ENCODE measurements at regions not wholly inside any gene's neighbourhood (a gene's known extent, or its start where the extent isn't known, plus 50 kb on each side); places are given as distances from the start of the nearest gene placed in this dataset.
A peak's percentile ranks its signal among the peaks of the same experiment; 100 is the strongest.
"Not testable (repeated sequence)": the region's sequence is repeated elsewhere in the genome, so short reads cannot be mapped to it uniquely, and the experiment has no call there.

GRCh38 chr7:94301024-94301586, 93.6 kb upstream of the COL1A2 start:
- H3K4me3 ChIP-seq (ENCODE audit: low read length): peak overlapping the region; percentile 11; the same call in 1 of the 2 replicates
- peak overlapping the region; percentile 56; the same call in 1 of the 2 replicates for H3K9ac ChIP-seq (ENCODE audit: low read depth, low read length)
- H3K36me3 ChIP-seq (ENCODE audit: insufficient read depth, low read depth, low read length): no peaks in the 10 kb centered on the region
- no peaks in the 10 kb centered on the region for H3K27me3 ChIP-seq (ENCODE audit: insufficient read depth, low read length)
- no peaks in the 10 kb centered on the region for H3K9me3 ChIP-seq (ENCODE audit: insufficient read depth, low read depth, low read length)
- H3K4me1 ChIP-seq (ENCODE audit: insufficient read depth, low read length): peaks cover 40% of the 10 kb centered on the region
- peak overlapping the region; percentile 26 for H3K27ac ChIP-seq (ENCODE audit: low read length)

GRCh38 chr7:94303118-94303517, 91.6 kb upstream of the COL1A2 start:
- H3K9ac ChIP-seq (ENCODE audit: low read depth, low read length): no peak overlapping the region
- H3K27me3 ChIP-seq (ENCODE audit: insufficient read depth, low read length): no peaks in the 10 kb centered on the region
- no peak overlapping the region for H3K27ac ChIP-seq (ENCODE audit: low read length)
- no peaks in the 10 kb centered on the region for H3K36me3 ChIP-seq (ENCODE audit: insufficient read depth, low read depth, low read length)
- no peaks in the 10 kb centered on the region for H3K9me3 ChIP-seq (ENCODE audit: insufficient read depth, low read depth, low read length)
- H3K4me1 ChIP-seq (ENCODE audit: insufficient read depth, low read length): peaks cover 40% of the 10 kb centered on the region
- no peak overlapping the region for H3K4me3 ChIP-seq (ENCODE audit: low read length)

GRCh38 chr7:94303695-94304094, 91.0 kb upstream of the COL1A2 start:
- Histone ChIP-seq H3K36me3 (ENCODE audit: insufficient read depth, low read depth, low read length) (no peaks in the 10 kb centered on the region), H3K4me1 (ENCODE audit: insufficient read depth, low read length) (peaks cover 40% of the 10 kb centered on the region), H3K27me3 (ENCODE audit: insufficient read depth, low read length) (no peaks in the 10 kb centered on the region), H3K4me3 (ENCODE audit: low read length) (no peak overlapping the region), H3K9me3 (ENCODE audit: insufficient read depth, low read depth, low read length) (no peaks in the 10 kb centered on the region), H3K9ac (ENCODE audit: low read depth, low read length) (no peak overlapping the region), H3K27ac (ENCODE audit: low read length) (no peak overlapping the region)

GRCh38 chr7:94304878-94305277, 89.8 kb upstream of the COL1A2 start:
- Histone ChIP-seq H3K4me3 (ENCODE audit: low read length) (no peak overlapping the region), H3K9ac (ENCODE audit: low read depth, low read length) (no peak overlapping the region), H3K36me3 (ENCODE audit: insufficient read depth, low read depth, low read length) (no peaks in the 10 kb centered on the region), H3K27ac (ENCODE audit: low read length) (no peak overlapping the region), H3K4me1 (ENCODE audit: insufficient read depth, low read length) (peaks cover 40% of the 10 kb centered on the region), H3K9me3 (ENCODE audit: insufficient read depth, low read depth, low read length) (no peaks in the 10 kb centered on the region), H3K27me3 (ENCODE audit: insufficient read depth, low read length) (no peaks in the 10 kb centered on the region)

- H3K27me3 ChIP-seq (ENCODE audit: insufficient read depth, low read length): no peaks in the 10 kb centered on the region
- H3K4me3 ChIP-seq (ENCODE audit: low read length): no peak overlapping the region
- no peak overlapping the region for H3K27ac ChIP-seq (ENCODE audit: low read length)
- H3K9me3 ChIP-seq (ENCODE audit: insufficient read depth, low read depth, low read length): no peaks in the 10 kb centered on the region
- no peak overlapping the region for H3K9ac ChIP-seq (ENCODE audit: low read depth, low read length)
- H3K36me3 ChIP-seq (ENCODE audit: insufficient read depth, low read depth, low read length): no peaks in the 10 kb centered on the region
- peaks cover 32% of the 10 kb centered on the region for H3K4me1 ChIP-seq (ENCODE audit: insufficient read depth, low read length)
Observed at GRCh38 chr7:94305836-94306235, 88.9 kb upstream of the COL1A2 start.

- no peak overlapping the region for H3K4me3 ChIP-seq (ENCODE audit: low read length)
- H3K27ac ChIP-seq (ENCODE audit: low read length): no peak overlapping the region
- no peaks in the 10 kb centered on the region for H3K36me3 ChIP-seq (ENCODE audit: insufficient read depth, low read depth, low read length)
- H3K9ac ChIP-seq (ENCODE audit: low read depth, low read length): no peak overlapping the region
- H3K27me3 ChIP-seq (ENCODE audit: insufficient read depth, low read length): no peaks in the 10 kb centered on the region
- H3K4me1 ChIP-seq (ENCODE audit: insufficient read depth, low read length): peaks cover 16% of the 10 kb centered on the region
- H3K9me3 ChIP-seq (ENCODE audit: insufficient read depth, low read depth, low read length): no peaks in the 10 kb centered on the region
Observed at GRCh38 chr7:94307399-94308048, 87.2 kb upstream of the COL1A2 start.

- Histone ChIP-seq H3K9me3 (ENCODE audit: insufficient read depth, low read depth, low read length) (no peaks in the 10 kb centered on the region), H3K36me3 (ENCODE audit: insufficient read depth, low read depth, low read length) (no peaks in the 10 kb centered on the region), H3K9ac (ENCODE audit: low read depth, low read length) (no peak overlapping the region), H3K27me3 (ENCODE audit: insufficient read depth, low read length) (no peaks in the 10 kb centered on the region), H3K27ac (ENCODE audit: low read length) (no peak overlapping the region), H3K4me1 (ENCODE audit: insufficient read depth, low read length) (no peaks in the 10 kb centered on the region), H3K4me3 (ENCODE audit: low read length) (no peak overlapping the region)
Observed at GRCh38 chr7:94311515-94311914, 83.2 kb upstream of the COL1A2 start.

- Histone ChIP-seq H3K9me3 (ENCODE audit: insufficient read depth, low read depth, low read length) (no peaks in the 10 kb centered on the region), H3K36me3 (ENCODE audit: insufficient read depth, low read depth, low read length) (no peaks in the 10 kb centered on the region), H3K27me3 (ENCODE audit: insufficient read depth, low read length) (no peaks in the 10 kb centered on the region), H3K9ac (ENCODE audit: low read depth, low read length) (no peak overlapping the region), H3K4me1 (ENCODE audit: insufficient read depth, low read length) (no peaks in the 10 kb centered on the region), H3K27ac (ENCODE audit: low read length) (no peak overlapping the region), H3K4me3 (ENCODE audit: low read length) (no peak overlapping the region)
Observed at GRCh38 chr7:94313926-94314325, 80.8 kb upstream of the COL1A2 start.

GRCh38 chr7:94314413-94315410, 80.0 kb upstream of the COL1A2 start:
- no peak overlapping the region for H3K27ac ChIP-seq (ENCODE audit: low read length)
- no peaks in the 10 kb centered on the region for H3K4me1 ChIP-seq (ENCODE audit: insufficient read depth, low read length)
- no peak overlapping the region for H3K4me3 ChIP-seq (ENCODE audit: low read length)
- H3K9me3 ChIP-seq (ENCODE audit: insufficient read depth, low read depth, low read length): peaks cover 4% of the 10 kb centered on the region; the same call in 1 of the 2 replicates
- H3K9ac ChIP-seq (ENCODE audit: low read depth, low read length): no peak overlapping the region
- H3K36me3 ChIP-seq (ENCODE audit: insufficient read depth, low read depth, low read length): no peaks in the 10 kb centered on the region
- no peaks in the 10 kb centered on the region for H3K27me3 ChIP-seq (ENCODE audit: insufficient read depth, low read length)

GRCh38 chr7:94321138-94321537, 73.6 kb upstream of the COL1A2 start:
- not testable (repeated sequence) for H3K36me3 ChIP-seq (ENCODE audit: insufficient read depth, low read depth, low read length); H3K9ac ChIP-seq (ENCODE audit: low read depth, low read length); H3K27me3 ChIP-seq (ENCODE audit: insufficient read depth, low read length); H3K4me3 ChIP-seq (ENCODE audit: low read length); H3K27ac ChIP-seq (ENCODE audit: low read length); H3K4me1 ChIP-seq (ENCODE audit: insufficient read depth, low read length)
- H3K9me3 ChIP-seq (ENCODE audit: insufficient read depth, low read depth, low read length): peaks cover 16% of the 10 kb centered on the region; the same call in 1 of the 2 replicates

- Histone ChIP-seq H3K27ac (ENCODE audit: low read length) (no peak overlapping the region), H3K4me3 (ENCODE audit: low read length) (no peak overlapping the region), H3K27me3 (ENCODE audit: insufficient read depth, low read length) (no peaks in the 10 kb centered on the region), H3K4me1 (ENCODE audit: insufficient read depth, low read length) (no peaks in the 10 kb centered on the region), H3K9me3 (ENCODE audit: insufficient read depth, low read depth, low read length) (peaks cover 16% of the 10 kb centered on the region; the same call in 1 of the 2 replicates), H3K36me3 (ENCODE audit: insufficient read depth, low read depth, low read length) (no peaks in the 10 kb centered on the region), H3K9ac (ENCODE audit: low read depth, low read length) (no peak overlapping the region)
Observed at GRCh38 chr7:94323844-94324243, 70.9 kb upstream of the COL1A2 start.
